Neural cell (in vitro differentiated cells): ENCODE measurements at regions not wholly inside any gene's neighbourhood (a gene's known extent, or its start where the extent isn't known, plus 50 kb on each side); places are given as distances from the start of the nearest gene placed in this dataset.

Experiments used
- H2AFZ ChIP-seq: fragments of 200-600, 300-800 bp; sonication (generic), shearing (Covaris generic); 2 replicates; pipeline ENCODE4 v1.6.0; 2014; ENCODE audit warnings: low read depth, mild to moderate bottlenecking, antibody characterized with exemption, low read length, moderate library complexity
- H3F3A ChIP-seq: fragments of 200-600 bp; shearing (Covaris generic); 2 replicates; pipeline ENCODE4 v1.6.1; 2016; ENCODE audit warnings: mild to moderate bottlenecking, moderate library complexity, mixed read lengths, antibody characterized with exemption, low read length; ENCODE audit not compliant: insufficient read depth, poor library complexity, severe bottlenecking
- H3K27ac ChIP-seq: fragments of 200-600, 300-800 bp; sonication (generic), shearing (Covaris generic); 2 replicates; pipeline ENCODE4 v1.5.1; 2014; ENCODE audit warnings: mild to moderate bottlenecking, low read length, moderate library complexity
- H3K27me3 ChIP-seq: fragments of 300-800, 200-600 bp; sonication (generic), shearing (Covaris generic); 2 replicates; pipeline ENCODE4 v1.6.0; 2014; ENCODE audit warnings: mild to moderate bottlenecking, low read depth, low read length, moderate library complexity; ENCODE audit not compliant: insufficient read depth
- H3K36me3 ChIP-seq: fragments of 300-800, 200-600 bp; sonication (generic), shearing (Covaris generic); 2 replicates; pipeline ENCODE4 v1.5.1; 2014; ENCODE audit warnings: mild to moderate bottlenecking, antibody characterized with exemption, low read length, moderate library complexity; ENCODE audit not compliant: insufficient read depth
- H3K4me2 ChIP-seq: fragments of 300-800, 200-600 bp; sonication (generic), shearing (Covaris generic); 2 replicates; pipeline ENCODE4 v1.6.0; 2014; ENCODE audit warnings: mild to moderate bottlenecking, low read length
- H3K4me3 ChIP-seq: fragments of 300-800, 200-600 bp; sonication (generic), shearing (Covaris generic); 2 replicates; pipeline ENCODE4 v1.5.1; 2014; ENCODE audit warnings: mild to moderate bottlenecking, low read length, moderate library complexity
- H3K79me2 ChIP-seq: fragments of 200-600 bp; shearing (Covaris generic); replicated peaks from 2 replicates; pipeline ENCODE4 v1.6.0; 2014; ENCODE audit warnings: mild to moderate bottlenecking, low read length, moderate library complexity; ENCODE audit not compliant: insufficient read depth
- H3K9ac ChIP-seq: fragments of 300-800, 200-600 bp; sonication (generic), shearing (Covaris generic); 2 replicates; pipeline ENCODE4 v1.6.1; 2016; ENCODE audit warnings: mild to moderate bottlenecking, low read length, mixed read lengths
- H3K9me2 ChIP-seq: fragments of 200-600 bp; shearing (Covaris generic); 2 replicates; pipeline ENCODE4 v1.6.1; 2016; ENCODE audit warnings: mild to moderate bottlenecking, low read length, mixed read lengths; ENCODE audit not compliant: insufficient read depth
- H3K9me3 ChIP-seq: fragments of 200-600, 300-800 bp; sonication (generic), shearing (Covaris generic); 2 replicates; pipeline ENCODE4 v1.6.1; 2016; ENCODE audit warnings: mild to moderate bottlenecking, mixed run types, low read length, moderate library complexity, mixed read lengths
- H4K20me1 ChIP-seq: fragments of 200-600 bp; shearing (Covaris generic); 2 replicates; pipeline ENCODE4 v1.6.1; 2016; ENCODE audit warnings: mild to moderate bottlenecking, mixed run types; ENCODE audit not compliant: insufficient read depth
- EP300 ChIP-seq: fragments of 450-650 bp; conservative IDR thresholded peaks from 2 replicates; pipeline ENCODE4 v1.6.1; 2014; ENCODE audit warnings: antibody characterized with exemption, mild to moderate bottlenecking, moderate library complexity; ENCODE audit not compliant: poor library complexity, severe bottlenecking
- EZH2 ChIP-seq: fragments of 200-600, 300-800 bp; shearing (Covaris generic), sonication (generic); IDR thresholded peaks from 2 replicates; pipeline ENCODE4 v1.6.1; 2014; ENCODE audit warnings: antibody characterized with exemption, low read length, borderline replicate concordance, mild to moderate bottlenecking; ENCODE audit not compliant: insufficient read depth, poor library complexity, severe bottlenecking
- MXI1 ChIP-seq: fragments of 450-650 bp; conservative IDR thresholded peaks from 2 replicates; pipeline ENCODE4 v1.6.1; 2014; ENCODE audit warnings: antibody characterized with exemption, mild to moderate bottlenecking; ENCODE audit not compliant: poor library complexity, severe bottlenecking
- POLR2AphosphoS5 ChIP-seq: IDR thresholded peaks from 2 replicates; pipeline ENCODE4 v1.6.1; 2012
- RAD21 ChIP-seq: fragments of 450-650 bp; conservative IDR thresholded peaks from 2 replicates; pipeline ENCODE4 v1.6.1; 2014; ENCODE audit warnings: antibody characterized with exemption, mild to moderate bottlenecking, moderate library complexity
- SMC3 ChIP-seq: fragments of 450-650 bp; conservative IDR thresholded peaks from 2 replicates; pipeline ENCODE4 v1.6.1; 2014; ENCODE audit warnings: antibody characterized with exemption, mild to moderate bottlenecking, moderate library complexity; ENCODE audit not compliant: poor library complexity
- TAF1 ChIP-seq: IDR thresholded peaks from 2 replicates; pipeline ENCODE4 v1.6.1; 2012; ENCODE audit warnings: low read depth
- TF ChIP-seq, protein P1 (sequence below): IDR thresholded peaks from 2 replicates; pipeline ENCODE4 v1.6.1; 2012; ENCODE audit warnings: borderline replicate concordance
- TF ChIP-seq, protein P2 (sequence below): fragments of 450-650 bp; IDR thresholded peaks from 2 replicates; pipeline ENCODE4 v1.5.1; 2014; ENCODE audit warnings: antibody characterized with exemption, mild to moderate bottlenecking, moderate library complexity; ENCODE audit not compliant: poor library complexity, severe bottlenecking

DNA sequence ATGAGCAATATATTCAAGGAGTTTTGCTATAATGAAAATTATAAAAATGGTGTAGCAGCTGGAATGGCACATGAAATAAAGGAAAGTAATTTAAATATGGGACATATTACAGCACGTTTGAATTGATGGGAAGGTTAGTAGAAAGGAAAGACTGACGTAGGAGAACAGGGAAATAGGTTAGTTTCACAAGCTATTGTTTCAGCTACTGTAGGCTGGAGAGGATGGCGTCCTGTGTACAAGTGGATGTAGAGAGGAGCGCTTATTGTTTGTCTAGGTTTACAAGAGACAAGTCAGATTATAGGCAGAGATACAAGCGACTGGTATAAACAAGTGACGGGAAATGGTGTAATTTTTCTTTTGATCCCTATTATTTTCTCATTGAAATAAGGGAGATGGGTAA is 431.2 kb upstream of the PDE3A start:
- no peaks in the 10 kb centered on the region for H3F3A ChIP-seq
- H3K79me2 ChIP-seq: no peaks in the 10 kb centered on the region
- no peaks in the 10 kb centered on the region for H3K27me3 ChIP-seq
- H3K4me3 ChIP-seq: no peak overlapping the region
- TF ChIP-seq, protein P1, sequence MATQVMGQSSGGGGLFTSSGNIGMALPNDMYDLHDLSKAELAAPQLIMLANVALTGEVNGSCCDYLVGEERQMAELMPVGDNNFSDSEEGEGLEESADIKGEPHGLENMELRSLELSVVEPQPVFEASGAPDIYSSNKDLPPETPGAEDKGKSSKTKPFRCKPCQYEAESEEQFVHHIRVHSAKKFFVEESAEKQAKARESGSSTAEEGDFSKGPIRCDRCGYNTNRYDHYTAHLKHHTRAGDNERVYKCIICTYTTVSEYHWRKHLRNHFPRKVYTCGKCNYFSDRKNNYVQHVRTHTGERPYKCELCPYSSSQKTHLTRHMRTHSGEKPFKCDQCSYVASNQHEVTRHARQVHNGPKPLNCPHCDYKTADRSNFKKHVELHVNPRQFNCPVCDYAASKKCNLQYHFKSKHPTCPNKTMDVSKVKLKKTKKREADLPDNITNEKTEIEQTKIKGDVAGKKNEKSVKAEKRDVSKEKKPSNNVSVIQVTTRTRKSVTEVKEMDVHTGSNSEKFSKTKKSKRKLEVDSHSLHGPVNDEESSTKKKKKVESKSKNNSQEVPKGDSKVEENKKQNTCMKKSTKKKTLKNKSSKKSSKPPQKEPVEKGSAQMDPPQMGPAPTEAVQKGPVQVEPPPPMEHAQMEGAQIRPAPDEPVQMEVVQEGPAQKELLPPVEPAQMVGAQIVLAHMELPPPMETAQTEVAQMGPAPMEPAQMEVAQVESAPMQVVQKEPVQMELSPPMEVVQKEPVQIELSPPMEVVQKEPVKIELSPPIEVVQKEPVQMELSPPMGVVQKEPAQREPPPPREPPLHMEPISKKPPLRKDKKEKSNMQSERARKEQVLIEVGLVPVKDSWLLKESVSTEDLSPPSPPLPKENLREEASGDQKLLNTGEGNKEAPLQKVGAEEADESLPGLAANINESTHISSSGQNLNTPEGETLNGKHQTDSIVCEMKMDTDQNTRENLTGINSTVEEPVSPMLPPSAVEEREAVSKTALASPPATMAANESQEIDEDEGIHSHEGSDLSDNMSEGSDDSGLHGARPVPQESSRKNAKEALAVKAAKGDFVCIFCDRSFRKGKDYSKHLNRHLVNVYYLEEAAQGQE: no peak
- TF ChIP-seq EZH2 (no peak), MXI1 (no peak), TAF1 (no peak), RAD21 (no peak), POLR2AphosphoS5 (no peak), SMC3 (no peak), EP300 (no peak)
- TF ChIP-seq, protein P2, sequence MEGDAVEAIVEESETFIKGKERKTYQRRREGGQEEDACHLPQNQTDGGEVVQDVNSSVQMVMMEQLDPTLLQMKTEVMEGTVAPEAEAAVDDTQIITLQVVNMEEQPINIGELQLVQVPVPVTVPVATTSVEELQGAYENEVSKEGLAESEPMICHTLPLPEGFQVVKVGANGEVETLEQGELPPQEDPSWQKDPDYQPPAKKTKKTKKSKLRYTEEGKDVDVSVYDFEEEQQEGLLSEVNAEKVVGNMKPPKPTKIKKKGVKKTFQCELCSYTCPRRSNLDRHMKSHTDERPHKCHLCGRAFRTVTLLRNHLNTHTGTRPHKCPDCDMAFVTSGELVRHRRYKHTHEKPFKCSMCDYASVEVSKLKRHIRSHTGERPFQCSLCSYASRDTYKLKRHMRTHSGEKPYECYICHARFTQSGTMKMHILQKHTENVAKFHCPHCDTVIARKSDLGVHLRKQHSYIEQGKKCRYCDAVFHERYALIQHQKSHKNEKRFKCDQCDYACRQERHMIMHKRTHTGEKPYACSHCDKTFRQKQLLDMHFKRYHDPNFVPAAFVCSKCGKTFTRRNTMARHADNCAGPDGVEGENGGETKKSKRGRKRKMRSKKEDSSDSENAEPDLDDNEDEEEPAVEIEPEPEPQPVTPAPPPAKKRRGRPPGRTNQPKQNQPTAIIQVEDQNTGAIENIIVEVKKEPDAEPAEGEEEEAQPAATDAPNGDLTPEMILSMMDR: no peak
- H3K36me3 ChIP-seq: no peaks in the 10 kb centered on the region
- H2AFZ ChIP-seq: no peak overlapping the region
- no peaks in the 10 kb centered on the region for H3K9me3 ChIP-seq
- no peak overlapping the region for H3K9ac ChIP-seq
- no peaks in the 10 kb centered on the region for H4K20me1 ChIP-seq
- no peak overlapping the region for H3K27ac ChIP-seq
- no peaks in the 10 kb centered on the region for H3K9me2 ChIP-seq
- no peak overlapping the region for H3K4me2 ChIP-seq

DNA sequence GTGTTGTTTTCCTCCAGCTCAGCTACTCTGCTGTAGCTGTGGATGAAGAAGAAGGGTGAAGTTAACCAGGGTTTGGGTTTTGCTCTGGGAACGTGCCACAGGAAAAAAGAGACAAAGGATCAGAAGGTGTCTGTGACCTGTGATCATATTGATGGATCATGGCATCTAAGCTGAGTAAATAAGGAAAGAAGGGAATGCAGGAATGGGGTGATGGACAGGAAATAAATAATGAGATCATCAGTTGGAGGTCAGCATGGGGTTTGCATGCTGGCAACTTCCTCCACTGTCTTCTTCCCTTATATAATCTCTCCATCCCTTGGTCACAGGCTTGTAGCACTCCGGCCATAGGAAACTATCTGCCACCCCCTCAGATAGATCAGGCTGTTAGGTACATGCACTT is 430.3 kb upstream of the PDE3A start:
- Histone ChIP-seq H3K9me3 (no peaks in the 10 kb centered on the region), H2AFZ (no peak overlapping the region), H3K36me3 (no peaks in the 10 kb centered on the region), H3K4me3 (no peak overlapping the region), H3K4me2 (no peak overlapping the region), H3K27me3 (no peaks in the 10 kb centered on the region), H3K79me2 (no peaks in the 10 kb centered on the region), H3K27ac (no peak overlapping the region), H3K9me2 (no peaks in the 10 kb centered on the region), H3K9ac (no peak overlapping the region), H4K20me1 (no peaks in the 10 kb centered on the region), H3F3A (no peaks in the 10 kb centered on the region)
- TF ChIP-seq, protein P1: no peak
- no peak for TF ChIP-seq POLR2AphosphoS5
- TF ChIP-seq SMC3: no peak
- no peak for TF ChIP-seq EZH2
- TF ChIP-seq RAD21: no peak
- no peak for TF ChIP-seq EP300
- TF ChIP-seq, protein P2: no peak
- no peak for TF ChIP-seq MXI1
- TF ChIP-seq TAF1: no peak
